ENCODE measurements at regions not wholly inside any gene's neighbourhood (a gene's known extent, or its start where the extent isn't known, plus 50 kb on each side); places are given as distances from the start of the nearest gene placed in this dataset.

GRCh38 chr9:95763983-95764382 lies 111.5 kb upstream of the ERCC6L2 start:
- TF ChIP-seq CTCF (IDR thresholded peaks at IDR 0.05) (no peak), EZH2 (IDR thresholded peaks at IDR 0.05; ENCODE audit: borderline replicate concordance, insufficient read depth, low read depth, low read length, poor library complexity, severe bottlenecking) (no peak)
